HEK293 (cell line): ENCODE measurements at regions not wholly inside any gene's neighbourhood (a gene's known extent, or its start where the extent isn't known, plus 50 kb on each side); places are given as distances from the start of the nearest gene placed in this dataset.

Experiments used
- GLI2 ChIP-seq: fragments of 450-650 bp; formaldehyde crosslinking; IDR thresholded peaks from 2 replicates; pipeline ENCODE4; 2017; ENCODE audit warnings: missing biosample characterization, missing genetic modification characterization, low read depth, borderline replicate concordance
- HOXA7 ChIP-seq: sonication (generic); formaldehyde crosslinking; IDR thresholded peaks from 2 replicates; pipeline ENCODE4 v1.8.1; 2022; ENCODE audit warnings: missing genetic modification reagents, borderline replicate concordance
- TCF7L2 ChIP-seq: IDR thresholded peaks from 2 replicates; pipeline ENCODE4 v1.6.1; 2011; ENCODE audit warnings: low read depth, mild to moderate bottlenecking, inconsistent platforms, low read length, moderate library complexity, borderline replicate concordance
- YY2 ChIP-seq: fragments of 450-650 bp; formaldehyde crosslinking; IDR thresholded peaks from 2 replicates; pipeline ENCODE4 v1.5.1; 2016; ENCODE audit warnings: missing biosample characterization, missing genetic modification characterization
- ZFP37 ChIP-seq: fragments of 450-650 bp; formaldehyde crosslinking; IDR thresholded peaks from 2 replicates; pipeline ENCODE4 v1.5.1; 2016; ENCODE audit warnings: missing biosample characterization, missing genetic modification characterization
- ZNF132 ChIP-seq: fragments of 450-650 bp; formaldehyde crosslinking; IDR thresholded peaks from 2 replicates; pipeline ENCODE4 v1.5.1; 2017; ENCODE audit warnings: missing biosample characterization, missing genetic modification characterization, borderline replicate concordance
- ZNF184 ChIP-seq: fragments of 450-650 bp; IDR thresholded peaks from 2 replicates; pipeline ENCODE4 v1.5.1; 2018; ENCODE audit warnings: missing biosample characterization, mild to moderate bottlenecking, missing genetic modification characterization
- ZNF555 ChIP-seq: fragments of 450-650 bp; formaldehyde crosslinking; conservative IDR thresholded peaks from 2 replicates; pipeline ENCODE4 v1.5.1; 2017; ENCODE audit warnings: missing biosample characterization, mild to moderate bottlenecking, missing genetic modification characterization, inconsistent platforms
- TF ChIP-seq, protein P1 (sequence below): fragments of 450-650 bp; formaldehyde crosslinking; IDR thresholded peaks from 2 replicates; pipeline ENCODE4 v1.5.1; 2016; ENCODE audit warnings: missing biosample characterization, missing genetic modification characterization

DNA sequence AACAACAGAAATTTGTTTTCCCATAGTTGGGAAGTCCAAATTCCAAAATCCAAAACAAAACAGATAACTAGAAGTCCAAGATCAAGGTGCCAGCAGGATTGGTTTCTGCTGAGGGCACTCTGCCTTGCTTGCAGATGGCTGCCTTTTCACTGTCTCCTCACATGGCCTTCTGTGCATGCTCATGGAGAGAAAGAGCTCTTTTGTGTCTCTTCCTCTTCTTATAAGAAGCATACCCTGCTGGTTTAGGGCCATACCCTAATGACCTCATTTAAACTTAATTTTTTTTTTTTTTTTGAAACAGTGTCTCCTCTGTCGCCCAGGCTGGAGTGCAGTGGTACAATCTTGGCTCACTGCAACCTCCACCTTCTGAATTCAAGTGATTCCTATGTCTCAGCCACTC is 1974.1 kb upstream of the PCDH20 start:
- TF ChIP-seq, protein P1, sequence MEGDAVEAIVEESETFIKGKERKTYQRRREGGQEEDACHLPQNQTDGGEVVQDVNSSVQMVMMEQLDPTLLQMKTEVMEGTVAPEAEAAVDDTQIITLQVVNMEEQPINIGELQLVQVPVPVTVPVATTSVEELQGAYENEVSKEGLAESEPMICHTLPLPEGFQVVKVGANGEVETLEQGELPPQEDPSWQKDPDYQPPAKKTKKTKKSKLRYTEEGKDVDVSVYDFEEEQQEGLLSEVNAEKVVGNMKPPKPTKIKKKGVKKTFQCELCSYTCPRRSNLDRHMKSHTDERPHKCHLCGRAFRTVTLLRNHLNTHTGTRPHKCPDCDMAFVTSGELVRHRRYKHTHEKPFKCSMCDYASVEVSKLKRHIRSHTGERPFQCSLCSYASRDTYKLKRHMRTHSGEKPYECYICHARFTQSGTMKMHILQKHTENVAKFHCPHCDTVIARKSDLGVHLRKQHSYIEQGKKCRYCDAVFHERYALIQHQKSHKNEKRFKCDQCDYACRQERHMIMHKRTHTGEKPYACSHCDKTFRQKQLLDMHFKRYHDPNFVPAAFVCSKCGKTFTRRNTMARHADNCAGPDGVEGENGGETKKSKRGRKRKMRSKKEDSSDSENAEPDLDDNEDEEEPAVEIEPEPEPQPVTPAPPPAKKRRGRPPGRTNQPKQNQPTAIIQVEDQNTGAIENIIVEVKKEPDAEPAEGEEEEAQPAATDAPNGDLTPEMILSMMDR (tag by site-specific recombination) = no peak
- no peak for TF ChIP-seq ZNF184 (tag by site-specific recombination)
- no peak for TF ChIP-seq GLI2 (tag by site-specific recombination)
- TF ChIP-seq ZFP37 (tag by site-specific recombination) = no peak
- TF ChIP-seq ZNF132 (tag by site-specific recombination) = no peak
- TF ChIP-seq YY2 (tag by site-specific recombination) = no peak
- TF ChIP-seq TCF7L2 = no peak
- TF ChIP-seq ZNF555 (tag by site-specific recombination) = no peak
- TF ChIP-seq HOXA7 (CRISPR knock-in tag) = no peak
